ENCODE measurements at regions not wholly inside any gene's neighbourhood (a gene's known extent, or its start where the extent isn't known, plus 50 kb on each side); places are given as distances from the start of the nearest gene placed in this dataset.

DNA sequence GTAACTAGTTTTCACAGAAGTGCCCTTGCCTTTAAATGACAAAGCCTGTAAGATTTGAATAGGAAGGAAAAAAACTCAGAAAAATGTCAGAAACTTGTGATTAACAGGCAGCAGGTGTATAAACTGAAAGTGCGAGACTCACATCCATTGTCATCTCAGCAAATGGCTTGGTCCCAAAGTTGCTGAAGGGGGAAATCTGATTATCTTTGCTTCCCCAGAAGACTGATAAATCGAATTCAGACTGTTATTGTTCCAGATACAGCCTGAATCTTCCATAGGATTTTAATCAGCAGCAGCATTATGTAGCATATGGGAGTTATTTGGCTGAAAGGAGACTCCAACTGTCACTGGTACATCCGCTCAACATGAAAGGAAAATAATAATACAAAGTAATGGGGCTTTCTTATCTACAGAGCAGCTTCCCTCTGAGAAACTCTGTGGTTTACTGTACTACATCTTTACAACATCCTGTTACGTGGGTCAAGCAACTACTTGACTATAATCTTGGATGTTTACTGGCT, 550.4 kb upstream of the CCDC54 start:
- DNase-seq (ENCODE audit: low read depth) = no peak
- TF ChIP-seq, protein P1, sequence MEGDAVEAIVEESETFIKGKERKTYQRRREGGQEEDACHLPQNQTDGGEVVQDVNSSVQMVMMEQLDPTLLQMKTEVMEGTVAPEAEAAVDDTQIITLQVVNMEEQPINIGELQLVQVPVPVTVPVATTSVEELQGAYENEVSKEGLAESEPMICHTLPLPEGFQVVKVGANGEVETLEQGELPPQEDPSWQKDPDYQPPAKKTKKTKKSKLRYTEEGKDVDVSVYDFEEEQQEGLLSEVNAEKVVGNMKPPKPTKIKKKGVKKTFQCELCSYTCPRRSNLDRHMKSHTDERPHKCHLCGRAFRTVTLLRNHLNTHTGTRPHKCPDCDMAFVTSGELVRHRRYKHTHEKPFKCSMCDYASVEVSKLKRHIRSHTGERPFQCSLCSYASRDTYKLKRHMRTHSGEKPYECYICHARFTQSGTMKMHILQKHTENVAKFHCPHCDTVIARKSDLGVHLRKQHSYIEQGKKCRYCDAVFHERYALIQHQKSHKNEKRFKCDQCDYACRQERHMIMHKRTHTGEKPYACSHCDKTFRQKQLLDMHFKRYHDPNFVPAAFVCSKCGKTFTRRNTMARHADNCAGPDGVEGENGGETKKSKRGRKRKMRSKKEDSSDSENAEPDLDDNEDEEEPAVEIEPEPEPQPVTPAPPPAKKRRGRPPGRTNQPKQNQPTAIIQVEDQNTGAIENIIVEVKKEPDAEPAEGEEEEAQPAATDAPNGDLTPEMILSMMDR (IDR thresholded peaks at IDR 0.05; ENCODE audit: low read depth, low read length, missing control alignments) = no peak
- no peak overlapping the region for H3K4me3 ChIP-seq (ENCODE audit: low read depth, low read length)
- in situ Hi-C loops (cut with HindIII; ENCODE audit: low sequenced_read_pairs) = no loop called here

DNA sequence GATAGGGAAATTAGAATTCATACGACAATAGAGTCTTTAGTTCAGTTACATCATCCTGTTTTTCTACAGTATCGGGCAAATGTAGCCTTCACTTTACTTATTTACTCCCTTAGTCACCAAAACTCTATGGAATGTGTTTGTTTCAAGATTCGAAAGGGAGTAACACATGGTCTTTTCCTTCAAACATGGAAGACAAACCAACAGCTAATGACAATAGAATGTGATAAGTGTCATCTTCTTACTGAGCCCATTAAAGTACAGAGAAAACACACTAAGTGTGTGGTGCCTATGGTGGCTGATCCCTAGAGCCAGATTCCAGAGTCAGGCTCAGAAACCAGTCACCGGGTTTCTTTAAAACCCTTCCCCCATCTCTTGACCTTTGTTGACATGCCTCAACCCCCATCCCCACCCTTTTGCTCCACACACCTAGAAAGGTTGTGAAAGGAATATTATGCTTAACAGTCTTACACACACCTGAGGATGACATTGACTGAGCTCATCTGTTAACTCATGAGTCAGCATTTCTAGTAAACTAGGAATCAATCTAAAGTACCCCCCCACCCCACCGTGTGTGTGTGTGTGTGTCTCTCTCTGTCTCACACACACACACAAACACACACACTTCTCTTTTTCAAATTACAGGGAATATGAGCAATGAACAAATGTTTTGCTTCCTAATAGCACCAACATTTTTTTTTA, 549.6 kb upstream of the CCDC54 start:
- no peak overlapping the region for H3K4me3 ChIP-seq (ENCODE audit: low read depth, low read length)
- in situ Hi-C loops (cut with HindIII; ENCODE audit: low sequenced_read_pairs) = no loop called here
- TF ChIP-seq, protein P1 (IDR thresholded peaks at IDR 0.05; ENCODE audit: low read depth, low read length, missing control alignments) = no peak
- no peak for DNase-seq (ENCODE audit: low read depth)

DNA sequence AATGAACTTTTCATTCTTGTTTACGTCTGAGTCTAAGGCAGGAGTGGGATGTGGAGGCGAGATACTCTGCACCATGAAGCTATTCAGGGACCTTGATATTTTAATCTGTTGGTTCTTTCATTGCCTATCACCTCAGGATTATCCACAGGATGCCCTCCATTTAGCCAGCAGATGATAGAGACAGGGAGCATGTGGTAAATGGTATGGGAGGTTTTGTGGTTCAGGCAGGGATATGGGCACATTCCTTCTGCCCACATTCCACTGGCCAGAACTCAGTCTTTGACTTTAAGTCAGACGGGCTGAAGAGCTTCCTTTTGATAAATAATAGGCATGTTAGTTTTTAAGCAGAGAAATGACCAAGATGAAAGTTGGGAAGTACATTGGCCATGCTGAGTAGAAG, 548.0 kb upstream of the CCDC54 start:
- TF ChIP-seq, protein P1 (IDR thresholded peaks at IDR 0.05; ENCODE audit: low read depth, low read length, missing control alignments) = no peak
- in situ Hi-C loops (cut with HindIII; ENCODE audit: low sequenced_read_pairs) = no loop called here
- H3K4me3 ChIP-seq (ENCODE audit: low read depth, low read length) = no peak overlapping the region
- peak; percentile 29 for DNase-seq (ENCODE audit: low read depth)

DNA sequence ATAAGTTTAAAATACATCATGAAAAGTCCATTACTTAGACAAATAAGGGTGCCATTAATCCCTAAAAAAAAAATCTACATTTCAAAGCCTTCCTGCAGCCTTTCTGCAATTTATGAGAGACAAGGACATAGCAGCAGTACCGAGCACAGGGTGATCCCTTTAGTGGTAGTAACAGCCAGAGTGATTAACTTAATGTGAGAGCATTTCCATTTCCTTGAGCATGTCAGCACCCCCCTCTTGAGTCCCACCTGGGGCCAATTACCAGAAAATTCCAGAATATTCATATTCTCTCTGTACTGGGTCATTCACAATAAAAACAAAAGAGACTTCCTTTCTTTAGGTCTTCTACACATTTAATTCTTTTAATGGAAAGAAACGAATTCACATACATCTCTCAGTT, 546.9 kb upstream of the CCDC54 start:
- in situ Hi-C loops (cut with HindIII; ENCODE audit: low sequenced_read_pairs) = no loop called here
- DNase-seq (ENCODE audit: low read depth) = no peak
- TF ChIP-seq, protein P1 (IDR thresholded peaks at IDR 0.05; ENCODE audit: low read depth, low read length, missing control alignments) = no peak
- no peak overlapping the region for H3K4me3 ChIP-seq (ENCODE audit: low read depth, low read length)

DNA sequence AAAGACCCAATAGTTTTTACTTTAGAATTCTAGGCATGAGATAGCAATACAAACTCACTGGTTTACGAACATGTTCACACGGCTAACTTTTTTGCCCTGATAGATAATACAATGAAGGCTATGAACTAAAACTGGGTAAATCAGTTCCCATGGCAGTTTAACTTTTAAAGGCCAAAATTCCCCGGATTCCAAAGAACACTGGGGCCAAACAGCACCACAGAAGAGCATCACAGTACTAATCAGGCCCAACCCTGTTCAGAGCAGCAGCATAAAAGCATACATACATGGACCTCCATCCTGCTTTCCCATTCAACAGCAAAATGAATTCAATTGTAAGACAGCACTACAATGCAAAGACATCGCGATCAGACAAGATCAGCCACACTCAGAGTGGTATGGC, 540.3 kb upstream of the CCDC54 start:
- TF ChIP-seq, protein P1 (IDR thresholded peaks at IDR 0.05; ENCODE audit: low read depth, low read length, missing control alignments) = no peak
- in situ Hi-C loops (cut with HindIII; ENCODE audit: low sequenced_read_pairs) = no loop called here
- peak overlapping the region; percentile 27 for H3K4me3 ChIP-seq (ENCODE audit: low read depth, low read length)
- no peak for DNase-seq (ENCODE audit: low read depth)

DNA sequence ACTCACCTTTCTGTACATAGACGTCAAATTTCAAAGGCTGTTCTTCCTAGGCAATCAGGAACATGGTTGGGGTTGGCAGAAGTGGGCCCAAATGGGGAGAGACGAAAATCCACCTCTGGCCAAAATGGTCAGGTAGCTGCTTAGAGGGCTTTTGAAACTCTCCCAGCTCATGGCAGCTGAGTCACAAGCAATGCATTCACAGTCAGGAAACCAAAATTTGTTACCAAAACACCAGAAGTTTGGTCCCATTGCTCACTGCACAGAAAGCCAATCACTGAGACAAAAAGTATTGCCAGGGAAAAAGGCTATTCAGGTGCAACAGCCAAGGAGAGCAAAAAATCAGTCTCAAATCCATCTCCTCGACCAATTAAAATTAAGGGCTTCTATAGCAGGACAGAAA, 539.6 kb upstream of the CCDC54 start:
- peak overlapping the region; percentile 27 for H3K4me3 ChIP-seq (ENCODE audit: low read depth, low read length)
- DNase-seq (ENCODE audit: low read depth) = no peak
- in situ Hi-C loops (cut with HindIII; ENCODE audit: low sequenced_read_pairs) = no loop called here
- TF ChIP-seq, protein P1 (IDR thresholded peaks at IDR 0.05; ENCODE audit: low read depth, low read length, missing control alignments) = no peak

Data from astrocyte of the cerebellum (primary cell).